ENCODE measurements at regions not wholly inside any gene's neighbourhood (a gene's known extent, or its start where the extent isn't known, plus 50 kb on each side); places are given as distances from the start of the nearest gene placed in this dataset.
"Not testable (repeated sequence)": the region's sequence is repeated elsewhere in the genome, so short reads cannot be mapped to it uniquely, and the experiment has no call there.

- Mint-ChIP-seq H3K27me3 (no peaks in the 10 kb centered on the region), H3K4me1 (no peaks in the 10 kb centered on the region), H3K4me3 (no peak overlapping the region), H3K9me3 (peaks cover 4 to 26% of the 10 kb centered on the region in 2 donors), H3K27ac (no peak overlapping the region)
- ATAC-seq, result no peak
- no peak for DNase-seq
These were observed 990.4 kb downstream of the EFNA5 start for GRCh38 chr5:106680330-106680729.

- Mint-ChIP-seq H3K4me3 (no peak overlapping the region), H3K27me3 (no peaks in the 10 kb centered on the region), H3K9me3 (peaks cover 11 to 21% of the 10 kb centered on the region in 2 donors), H3K27ac (no peak overlapping the region), H3K4me1 (no peaks in the 10 kb centered on the region)
- DNase-seq, result no peak
- ATAC-seq, result no peak
These were observed 993.7 kb downstream of the EFNA5 start for GRCh38 chr5:106677057-106677456.

- H3K27me3 Mint-ChIP-seq, result no peaks in the 10 kb centered on the region
- no peak overlapping the region for H3K27ac Mint-ChIP-seq
- no peaks in the 10 kb centered on the region for H3K4me1 Mint-ChIP-seq
- peaks cover 11 to 14% of the 10 kb centered on the region in 2 donors for H3K9me3 Mint-ChIP-seq
- no peak overlapping the region for H3K4me3 Mint-ChIP-seq
- ATAC-seq, result no peak
- DNase-seq, result no peak
These were observed 995.0 kb downstream of the EFNA5 start for GRCh38 chr5:106675687-106676086.

GRCh38 chr5:106673941-106674340, 996.8 kb downstream of the EFNA5 start:
- no peaks in the 10 kb centered on the region for H3K4me1 Mint-ChIP-seq
- no peak overlapping the region for H3K27ac Mint-ChIP-seq
- no peak overlapping the region for H3K4me3 Mint-ChIP-seq
- H3K27me3 Mint-ChIP-seq, result no peaks in the 10 kb centered on the region
- DNase-seq, result no peak
- peaks cover 13 to 19% of the 10 kb centered on the region in 2 donors for H3K9me3 Mint-ChIP-seq
- ATAC-seq, result no peak

- ATAC-seq, result no peak
- H3K9me3 Mint-ChIP-seq, result peaks cover 14 to 17% of the 10 kb centered on the region in 2 donors
- H3K4me3 Mint-ChIP-seq, result no peak overlapping the region
- H3K4me1 Mint-ChIP-seq, result no peaks in the 10 kb centered on the region
- DNase-seq, result no peak
- no peaks in the 10 kb centered on the region for H3K27me3 Mint-ChIP-seq
- H3K27ac Mint-ChIP-seq, result no peak overlapping the region
These were observed 1008.9 kb downstream of the EFNA5 start for GRCh38 chr5:106661866-106662265.

GRCh38 chr5:106660681-106661080, 1010.1 kb downstream of the EFNA5 start:
- Mint-ChIP-seq H3K9me3 (peaks cover 14 to 17% of the 10 kb centered on the region in 2 donors), H3K27me3 (no peaks in the 10 kb centered on the region), H3K4me3 (no peak overlapping the region), H3K4me1 (no peaks in the 10 kb centered on the region), H3K27ac (no peak overlapping the region)
- ATAC-seq (no peak), DNase-seq (no peak)

GRCh38 chr5:106658150-106658549, 1012.6 kb downstream of the EFNA5 start:
- H3K4me1 Mint-ChIP-seq, result no peaks in the 10 kb centered on the region
- ATAC-seq, result no peak
- H3K4me3 Mint-ChIP-seq, result no peak overlapping the region
- no peaks in the 10 kb centered on the region for H3K27me3 Mint-ChIP-seq
- DNase-seq, result no peak
- no peak overlapping the region for H3K27ac Mint-ChIP-seq
- H3K9me3 Mint-ChIP-seq, result peaks cover 17 to 37% of the 10 kb centered on the region in 2 donors

GRCh38 chr5:106656821-106657220, 1013.9 kb downstream of the EFNA5 start:
- Mint-ChIP-seq H3K4me1 (no peaks in the 10 kb centered on the region), H3K27ac (no peak overlapping the region), H3K4me3 (no peak overlapping the region), H3K27me3 (no peaks in the 10 kb centered on the region), H3K9me3 (peaks cover 17 to 43% of the 10 kb centered on the region in 2 donors)
- DNase-seq (no peak), ATAC-seq (no peak)

GRCh38 chr5:106649031-106649430, 1021.7 kb downstream of the EFNA5 start:
- Mint-ChIP-seq H3K27ac (no peak overlapping the region), H3K9me3 (peaks cover 4 to 11% of the 10 kb centered on the region in 2 donors), H3K27me3 (no peaks in the 10 kb centered on the region), H3K4me1 (no peaks in the 10 kb centered on the region), H3K4me3 (no peak overlapping the region)
- DNase-seq (no peak), ATAC-seq (no peak)

- ATAC-seq, result no peak
These were observed 1022.3 kb downstream of the EFNA5 start for GRCh38 chr5:106648401-106648800.

GRCh38 chr5:106646106-106646505, 1024.6 kb downstream of the EFNA5 start:
- Mint-ChIP-seq H3K27ac (no peak overlapping the region), H3K27me3 (no peaks in the 10 kb centered on the region), H3K4me3 (no peak overlapping the region), H3K4me1 (no peaks in the 10 kb centered on the region), H3K9me3 (no peaks in the 10 kb centered on the region)
- no peak for ATAC-seq
- DNase-seq, result no peak

More at GRCh38 chr5:106648401-106648800, 1022.3 kb downstream of the EFNA5 start:
- Mint-ChIP-seq H3K9me3 (peaks cover under 1 to 8% of the 10 kb centered on the region in 2 donors), H3K4me1 (no peaks in the 10 kb centered on the region), H3K27me3 (no peaks in the 10 kb centered on the region), H3K27ac (no peak overlapping the region), H3K4me3 (no peak overlapping the region)
- DNase-seq, result no peak

- no peak overlapping the region for H3K27ac Mint-ChIP-seq
- H3K4me1 Mint-ChIP-seq, result no peaks in the 10 kb centered on the region
- no peak overlapping the region for H3K4me3 Mint-ChIP-seq
- no peaks in the 10 kb centered on the region for H3K27me3 Mint-ChIP-seq
- peaks cover 7 to 14% of the 10 kb centered on the region in 2 donors for H3K9me3 Mint-ChIP-seq
- ATAC-seq (no peak), DNase-seq (no peak)
These were observed 1030.2 kb downstream of the EFNA5 start for GRCh38 chr5:106640511-106640910.

GRCh38 chr5:106639488-106639887, 1031.2 kb downstream of the EFNA5 start:
- H3K4me1 Mint-ChIP-seq, result no peaks in the 10 kb centered on the region
- H3K27ac Mint-ChIP-seq, result no peak overlapping the region
- ATAC-seq (no peak), DNase-seq (no peak)
- no peak overlapping the region for H3K4me3 Mint-ChIP-seq
- H3K27me3 Mint-ChIP-seq, result no peaks in the 10 kb centered on the region
- H3K9me3 Mint-ChIP-seq, result peaks cover 7 to 14% of the 10 kb centered on the region in 2 donors

GRCh38 chr5:106637275-106637674, 1033.5 kb downstream of the EFNA5 start:
- no peak for ATAC-seq
- H3K4me1 Mint-ChIP-seq, result no peaks in the 10 kb centered on the region
- DNase-seq, result no peak
- H3K27me3 Mint-ChIP-seq, result no peaks in the 10 kb centered on the region
- no peak overlapping the region for H3K27ac Mint-ChIP-seq
- peaks cover 7 to 14% of the 10 kb centered on the region in 2 donors for H3K9me3 Mint-ChIP-seq
- no peak overlapping the region for H3K4me3 Mint-ChIP-seq

GRCh38 chr5:106634375-106634774, 1036.4 kb downstream of the EFNA5 start:
- DNase-seq (no peak), ATAC-seq (no peak)
- Mint-ChIP-seq H3K4me1 (no peaks in the 10 kb centered on the region), H3K9me3 (peaks cover 7 to 10% of the 10 kb centered on the region in 2 donors), H3K27ac (no peak overlapping the region), H3K4me3 (no peak overlapping the region), H3K27me3 (no peaks in the 10 kb centered on the region)

- no peak overlapping the region for H3K4me3 Mint-ChIP-seq
- H3K27ac Mint-ChIP-seq, result no peak overlapping the region
- H3K9me3 Mint-ChIP-seq, result peaks cover 7 to 10% of the 10 kb centered on the region in 2 donors
- H3K27me3 Mint-ChIP-seq, result no peaks in the 10 kb centered on the region
- no peak for ATAC-seq
- no peaks in the 10 kb centered on the region for H3K4me1 Mint-ChIP-seq
- no peak for DNase-seq
These were observed 1036.9 kb downstream of the EFNA5 start for GRCh38 chr5:106633825-106634224.

GRCh38 chr5:106628456-106628855, 1042.3 kb downstream of the EFNA5 start:
- not testable (repeated sequence) for ATAC-seq, H3K9me3 Mint-ChIP-seq, H3K27ac Mint-ChIP-seq, H3K4me1 Mint-ChIP-seq, H3K4me3 Mint-ChIP-seq, H3K27me3 Mint-ChIP-seq, DNase-seq

All from stimulated activated naive CD8-positive, alpha-beta T cell treated with anti-CD3 and anti-CD28 coated beads, Interleukin-15, amount 100 ng/mL, for 72 hours (primary cell).